GM12878 (cell line): ENCODE measurements at regions not wholly inside any gene's neighbourhood (a gene's known extent, or its start where the extent isn't known, plus 50 kb on each side); places are given as distances from the start of the nearest gene placed in this dataset.
"Not testable (repeated sequence)": the region's sequence is repeated elsewhere in the genome, so short reads cannot be mapped to it uniquely, and the experiment has no call there.

Experiments used
- ATAC-seq: fragments of 200-7000 bp; cut with Tn5 transposase; 3 replicates; pipeline ENCODE4 v1.9.1; 2020; ENCODE audit warnings: mild to moderate bottlenecking, moderate library complexity
- BruUV-seq: library from RNA; stranded (reverse); fragments of 400-500 nt; replicated peaks from 2 replicates; lab custom pipeline; 2021; lab: Mats Ljungman, UMichigan
- CTCF ChIA-PET: fragments of 300-600 bp; sonication (Branson Sonifier 250); formaldehyde crosslinking; extraction: SDS; loops from one replicate; lab custom pipeline; 2021; ENCODE audit warnings: inconsistent platforms; lab: Yijun Ruan, JAX
- POLR2A ChIA-PET: fragments of 350-600 bp; formaldehyde crosslinking; extraction: SDS; loops from one replicate; lab custom pipeline; 2021; ENCODE audit warnings: inconsistent platforms; lab: Charles Lee
- RAD21 ChIA-PET: fragments of 300-600 bp; sonication (Branson Sonifier 250); formaldehyde crosslinking; loops from one replicate; lab custom pipeline; 2023; ENCODE audit warnings: antibody characterized with exemption; ENCODE audit not compliant: unreplicated experiment; lab: Charles Lee
- SMC1A ChIA-PET: fragments of 300-600 bp; sonication (Branson Sonifier 250); formaldehyde crosslinking; loops from one replicate; lab custom pipeline; 2023; ENCODE audit not compliant: unreplicated experiment, uncharacterized antibody; lab: Charles Lee
- DNase-seq: peaks from one replicate; pipeline ENCODE4 v3.0.0-alpha.2; 2011; ENCODE audit warnings: low read depth, low spot score
- FAIRE-seq: peaks from 3 replicates; lab custom pipeline; 2011; peaks lifted over from hg19 to GRCh38; lab: Jason Lieb, UNC
- H2AFZ ChIP-seq: 2 replicates; pipeline ENCODE4 v1.6.0; 2011; ENCODE audit warnings: low read depth, low read length, control low read depth; ENCODE audit not compliant: control insufficient read depth
- H3K27ac ChIP-seq: 2 replicates; pipeline ENCODE4 v1.5.1; 2011; ENCODE audit warnings: control low read depth; ENCODE audit not compliant: control insufficient read depth, insufficient read depth
- H3K27me3 ChIP-seq, 2 experiments: replicated peaks in 1 of 2; 2 replicates each; pipeline versions ENCODE4 v1.6.0 to v1.6.1; 2011; ENCODE audit warnings: low read length in 1 of 2; ENCODE audit not compliant: control insufficient read depth in 2 of 2, insufficient read depth in 2 of 2
- H3K36me3 ChIP-seq, 2 experiments: 2 replicates each; pipeline ENCODE4 v1.5.1; 2011; ENCODE audit warnings: low read length in 1 of 2; ENCODE audit not compliant: control insufficient read depth in 2 of 2, insufficient read depth in 2 of 2
- H3K4me1 ChIP-seq: 2 replicates; pipeline ENCODE4 v1.6.1; 2011; ENCODE audit warnings: mild to moderate bottlenecking, low read length, moderate library complexity, mixed read lengths; ENCODE audit not compliant: control insufficient read depth, insufficient read depth
- H3K4me2 ChIP-seq: 2 replicates; pipeline ENCODE4 v1.6.0; 2011; ENCODE audit warnings: control low read depth; ENCODE audit not compliant: control insufficient read depth, insufficient read depth
- H3K4me3 ChIP-seq: fragments of 200-600 bp; sonication (generic); 2 replicates; pipeline ENCODE4 v1.5.1; 2016
- H3K79me2 ChIP-seq: 2 replicates; pipeline ENCODE4 v1.6.0; 2011; ENCODE audit warnings: low read length; ENCODE audit not compliant: control insufficient read depth, insufficient read depth
- H3K9ac ChIP-seq: 2 replicates; pipeline ENCODE4 v1.8.0; 2011; ENCODE audit warnings: low read length, control low read depth, mixed read lengths; ENCODE audit not compliant: control insufficient read depth, insufficient read depth
- H3K9me3 ChIP-seq: replicated peaks from 3 replicates; pipeline ENCODE4 v1.5.1; 2011; ENCODE audit warnings: mild to moderate bottlenecking, low read length; ENCODE audit not compliant: control insufficient read depth, insufficient read depth
- H4K20me1 ChIP-seq: 2 replicates; pipeline ENCODE4 v1.6.0; 2011; ENCODE audit not compliant: control insufficient read depth, insufficient read depth
- E2F8 ChIP-seq: fragments of 450-650 bp; IDR thresholded peaks from 2 replicates; pipeline ENCODE4 v1.6.1; 2018; ENCODE audit warnings: mild to moderate bottlenecking, low read depth, moderate library complexity; ENCODE audit not compliant: partially characterized antibody
- IRF4 ChIP-seq: IDR thresholded peaks from 2 replicates; pipeline ENCODE4 v1.6.1; 2011; ENCODE audit warnings: low read depth, low read length
- JUNB ChIP-seq: IDR thresholded peaks from 2 replicates; pipeline ENCODE4 v1.6.1; 2016; ENCODE audit warnings: antibody characterized with exemption, mild to moderate bottlenecking
- MTA3 ChIP-seq: IDR thresholded peaks from 2 replicates; pipeline ENCODE4 v1.6.1; 2012; ENCODE audit warnings: low read length, inconsistent platforms, borderline replicate concordance
- PAX8 ChIP-seq: fragments of 450-650 bp; IDR thresholded peaks from 2 replicates; pipeline ENCODE4 v1.6.1; 2017; ENCODE audit warnings: mild to moderate bottlenecking, moderate library complexity
- RAD21 ChIP-seq: IDR thresholded peaks from 2 replicates; pipeline ENCODE4 v1.6.1; 2011; ENCODE audit warnings: mild to moderate bottlenecking, low read depth, low read length, moderate library complexity; ENCODE audit not compliant: insufficient read depth
- RCOR1 ChIP-seq: conservative IDR thresholded peaks from 2 replicates; pipeline ENCODE4 v1.6.1; 2012; ENCODE audit warnings: low read depth, low read length, improper control_type of control experiment
- SKIL ChIP-seq: fragments of 450-650 bp; IDR thresholded peaks from 2 replicates; pipeline ENCODE4 v1.6.1; 2017; ENCODE audit warnings: mild to moderate bottlenecking, low read depth, inconsistent platforms; ENCODE audit not compliant: poor library complexity, severe bottlenecking
- ZBED1 ChIP-seq: IDR thresholded peaks from 2 replicates; pipeline ENCODE4 v1.6.1; 2016; ENCODE audit warnings: borderline replicate concordance
- WGBS: methylation state at CpG from one replicate; pipeline ENCODE4 v1.1.6; 2016; ENCODE audit warnings: low lambda C conversion rate; ENCODE audit not compliant: insufficient replicate concordance, insufficient coverage; ENCODE audit errors: missing lambda C conversion rate; 5-methylcytosine and 5-hydroxymethylcytosine counted together
- in situ Hi-C: fragments of 300-500 bp; cut with MboI; formaldehyde crosslinking; loops from 9 replicates; pipeline ENCODE4 v1.14.3; 2018; ENCODE audit warnings: mixed read lengths
- intact Hi-C: fragments of 100-400 bp; cut with micrococcal nuclease; formaldehyde crosslinking; loops from one replicate; pipeline ENCODE4 v1.14.2; 2022; ENCODE audit not compliant: unreplicated experiment
- TF ChIP-seq, protein P1 (sequence below): IDR thresholded peaks from 2 replicates; pipeline ENCODE4 v1.6.1; 2012; ENCODE audit warnings: mild to moderate bottlenecking, low read depth, low read length
- TF ChIP-seq, protein P2 (sequence below): fragments of 450-650 bp; formaldehyde crosslinking; IDR thresholded peaks from 2 replicates; pipeline ENCODE4 v1.4.0; 2022; ENCODE audit warnings: mild to moderate bottlenecking, moderate library complexity

DNA sequence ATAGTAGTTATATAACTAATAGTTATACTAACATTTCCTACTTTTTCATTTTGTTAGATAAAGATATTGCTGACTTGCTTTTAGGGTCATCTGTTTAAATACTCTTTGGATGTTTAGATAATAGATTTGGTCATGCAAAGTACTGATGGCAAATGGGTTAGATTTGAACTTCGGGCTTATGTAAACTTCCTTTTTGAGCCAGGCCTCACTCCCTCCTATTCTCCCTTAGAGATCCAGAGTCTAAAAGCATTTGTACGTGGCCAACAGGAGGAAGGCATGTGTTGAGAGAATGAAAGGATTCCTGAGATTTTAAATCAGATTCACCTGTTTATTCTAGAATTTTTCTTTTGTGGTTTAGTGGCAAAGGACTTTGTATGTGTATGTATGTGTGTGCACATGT is 106.4 kb upstream of the GBE1 start (continued):
- TF ChIP-seq, protein P1, sequence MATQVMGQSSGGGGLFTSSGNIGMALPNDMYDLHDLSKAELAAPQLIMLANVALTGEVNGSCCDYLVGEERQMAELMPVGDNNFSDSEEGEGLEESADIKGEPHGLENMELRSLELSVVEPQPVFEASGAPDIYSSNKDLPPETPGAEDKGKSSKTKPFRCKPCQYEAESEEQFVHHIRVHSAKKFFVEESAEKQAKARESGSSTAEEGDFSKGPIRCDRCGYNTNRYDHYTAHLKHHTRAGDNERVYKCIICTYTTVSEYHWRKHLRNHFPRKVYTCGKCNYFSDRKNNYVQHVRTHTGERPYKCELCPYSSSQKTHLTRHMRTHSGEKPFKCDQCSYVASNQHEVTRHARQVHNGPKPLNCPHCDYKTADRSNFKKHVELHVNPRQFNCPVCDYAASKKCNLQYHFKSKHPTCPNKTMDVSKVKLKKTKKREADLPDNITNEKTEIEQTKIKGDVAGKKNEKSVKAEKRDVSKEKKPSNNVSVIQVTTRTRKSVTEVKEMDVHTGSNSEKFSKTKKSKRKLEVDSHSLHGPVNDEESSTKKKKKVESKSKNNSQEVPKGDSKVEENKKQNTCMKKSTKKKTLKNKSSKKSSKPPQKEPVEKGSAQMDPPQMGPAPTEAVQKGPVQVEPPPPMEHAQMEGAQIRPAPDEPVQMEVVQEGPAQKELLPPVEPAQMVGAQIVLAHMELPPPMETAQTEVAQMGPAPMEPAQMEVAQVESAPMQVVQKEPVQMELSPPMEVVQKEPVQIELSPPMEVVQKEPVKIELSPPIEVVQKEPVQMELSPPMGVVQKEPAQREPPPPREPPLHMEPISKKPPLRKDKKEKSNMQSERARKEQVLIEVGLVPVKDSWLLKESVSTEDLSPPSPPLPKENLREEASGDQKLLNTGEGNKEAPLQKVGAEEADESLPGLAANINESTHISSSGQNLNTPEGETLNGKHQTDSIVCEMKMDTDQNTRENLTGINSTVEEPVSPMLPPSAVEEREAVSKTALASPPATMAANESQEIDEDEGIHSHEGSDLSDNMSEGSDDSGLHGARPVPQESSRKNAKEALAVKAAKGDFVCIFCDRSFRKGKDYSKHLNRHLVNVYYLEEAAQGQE, result no peak
- TF ChIP-seq JUNB, result no peak
- TF ChIP-seq PAX8, result no peak
- no peak for TF ChIP-seq MTA3
- TF ChIP-seq, protein P2, sequence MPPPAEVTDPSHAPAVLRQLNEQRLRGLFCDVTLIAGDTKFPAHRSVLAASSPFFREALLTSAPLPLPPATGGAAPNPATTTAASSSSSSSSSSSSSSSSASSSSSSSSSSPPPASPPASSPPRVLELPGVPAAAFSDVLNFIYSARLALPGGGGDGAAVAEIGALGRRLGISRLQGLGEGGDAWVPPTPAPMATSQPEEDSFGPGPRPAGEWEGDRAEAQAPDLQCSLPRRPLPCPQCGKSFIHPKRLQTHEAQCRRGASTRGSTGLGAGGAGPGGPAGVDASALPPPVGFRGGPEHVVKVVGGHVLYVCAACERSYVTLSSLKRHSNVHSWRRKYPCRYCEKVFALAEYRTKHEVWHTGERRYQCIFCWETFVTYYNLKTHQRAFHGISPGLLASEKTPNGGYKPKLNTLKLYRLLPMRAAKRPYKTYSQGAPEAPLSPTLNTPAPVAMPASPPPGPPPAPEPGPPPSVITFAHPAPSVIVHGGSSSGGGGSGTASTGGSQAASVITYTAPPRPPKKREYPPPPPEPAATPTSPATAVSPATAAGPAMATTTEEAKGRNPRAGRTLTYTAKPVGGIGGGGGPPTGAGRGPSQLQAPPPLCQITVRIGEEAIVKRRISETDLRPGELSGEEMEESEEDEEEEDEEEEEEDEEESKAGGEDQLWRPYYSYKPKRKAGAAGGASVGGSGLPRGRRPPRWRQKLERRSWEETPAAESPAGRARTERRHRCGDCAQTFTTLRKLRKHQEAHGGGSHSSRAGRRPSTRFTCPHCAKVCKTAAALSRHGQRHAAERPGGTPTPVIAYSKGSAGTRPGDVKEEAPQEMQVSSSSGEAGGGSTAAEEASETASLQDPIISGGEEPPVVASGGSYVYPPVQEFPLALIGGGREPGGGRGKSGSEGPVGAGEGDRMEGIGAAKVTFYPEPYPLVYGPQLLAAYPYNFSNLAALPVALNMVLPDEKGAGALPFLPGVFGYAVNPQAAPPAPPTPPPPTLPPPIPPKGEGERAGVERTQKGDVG (CRISPR knock-in tag), result no peak
- TF ChIP-seq IRF4, result no peak
- TF ChIP-seq RAD21, result no peak
- TF ChIP-seq RCOR1, result no peak
- no peak for TF ChIP-seq SKIL
- TF ChIP-seq ZBED1, result no peak
- TF ChIP-seq E2F8, result no peak

DNA sequence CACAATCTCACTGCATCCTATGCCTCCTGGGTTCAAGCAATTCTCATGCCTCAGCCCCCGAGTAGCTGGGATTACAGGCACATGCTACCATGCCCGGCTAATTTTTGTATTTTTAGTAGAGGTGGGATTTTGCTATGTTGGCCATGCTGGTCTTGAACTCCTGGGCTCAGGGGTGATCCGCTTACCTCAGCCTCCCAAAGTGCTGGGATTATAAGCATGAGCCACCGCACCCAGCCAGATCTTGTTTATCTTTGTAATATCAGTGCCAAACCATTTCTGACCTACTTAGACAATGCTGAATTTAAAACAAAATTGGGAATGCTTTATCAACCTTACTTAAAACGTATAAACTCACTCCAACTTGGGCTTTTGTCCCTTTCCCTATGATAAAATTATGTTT is 103.7 kb upstream of the GBE1 start:
- in situ Hi-C loops, POLR2A ChIA-PET, H3K4me1 ChIP-seq: not testable (repeated sequence)

More for the DNA sequence above, 103.7 kb upstream of the GBE1 start:
- H4K20me1 ChIP-seq, H3K27ac ChIP-seq, DNase-seq, H3K27me3 ChIP-seq, H3K36me3 ChIP-seq, H3K9ac ChIP-seq, H2AFZ ChIP-seq, ATAC-seq, FAIRE-seq, H3K79me2 ChIP-seq, RAD21 ChIA-PET, H3K4me3 ChIP-seq, H3K4me2 ChIP-seq, BruUV-seq, intact Hi-C loops, H3K9me3 ChIP-seq: not testable (repeated sequence)
- ChIA-PET SMC1A (interaction anchor here (1.3 kb wide), 1 partner anchor 10 kb away, joined by 4 read pairs; no protein-coding TSS in a partner anchor), CTCF (interaction anchor here (1.1 kb wide), 1 partner anchor 196 kb away, joined by 3 read pairs; no protein-coding TSS in a partner anchor)
- WGBS, result 42% methylated on average over 5 of the region's 5 CpGs
